AG04450 (cell line): ENCODE measurements at regions not wholly inside any gene's neighbourhood (a gene's known extent, or its start where the extent isn't known, plus 50 kb on each side); places are given as distances from the start of the nearest gene placed in this dataset.

Experiments used
- CTCF ChIA-PET: fragments of 300-600, 350-600 bp; formaldehyde crosslinking; extraction: SDS; loops from one replicate; lab custom pipeline; 2022; ENCODE audit warnings: antibody characterized with exemption, inconsistent platforms; lab: Charles Lee
- POLR2A ChIA-PET: fragments of 350-600 bp; formaldehyde crosslinking; extraction: SDS; loops from one replicate; lab custom pipeline; 2021; ENCODE audit warnings: antibody characterized with exemption, inconsistent platforms; lab: Yijun Ruan, JAX
- DNase-seq: peaks from one replicate; pipeline ENCODE4 v3.0.0-alpha.2; 2011; ENCODE audit warnings: low read depth, low spot score
- H3K27ac ChIP-seq: one replicate; pipeline ENCODE4 v1.5.1; 2012; ENCODE audit warnings: low read depth, low read length, control low read depth
- H3K27me3 ChIP-seq: one replicate; pipeline ENCODE4 v1.6.0; 2012; ENCODE audit warnings: low read length; ENCODE audit not compliant: control insufficient read depth, insufficient read depth
- H3K4me3 ChIP-seq: 2 replicates; pipeline ENCODE4 v1.5.1; 2011; ENCODE audit warnings: mild to moderate bottlenecking, low read depth, low read length, control low read depth
- H3K9me3 ChIP-seq: 2 replicates; pipeline ENCODE4 v1.5.1; 2012; ENCODE audit warnings: low read length; ENCODE audit not compliant: control insufficient read depth, insufficient read depth
- TF ChIP-seq, protein P1 (sequence below): IDR thresholded peaks from 2 replicates; pipeline ENCODE4 v1.5.1; 2011; ENCODE audit warnings: low read depth, low read length, control low read depth, inconsistent platforms

DNA sequence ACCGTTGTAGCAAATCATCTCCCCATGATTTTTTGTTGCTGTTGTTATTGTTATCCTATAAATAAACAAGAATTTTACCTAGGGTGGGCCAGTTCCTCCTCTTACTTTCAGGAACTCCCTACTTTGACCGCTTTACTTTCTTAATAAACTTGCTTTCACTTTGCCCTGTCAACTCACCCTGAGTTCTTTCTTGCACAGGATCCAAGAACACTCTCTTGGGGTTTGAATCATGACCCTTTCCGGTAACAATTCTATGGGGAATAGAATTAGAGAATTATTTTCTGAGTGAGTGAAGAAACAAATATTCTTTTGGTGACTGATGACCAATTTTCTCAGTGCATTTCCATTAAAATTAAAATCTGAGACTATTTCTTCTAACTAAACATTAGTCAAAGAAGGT lies 584.0 kb upstream of the TENM3 start:
- H3K4me3 ChIP-seq: no peak overlapping the region
- DNase-seq: no peak
- H3K27me3 ChIP-seq: no peaks in the 10 kb centered on the region
- TF ChIP-seq, protein P1, sequence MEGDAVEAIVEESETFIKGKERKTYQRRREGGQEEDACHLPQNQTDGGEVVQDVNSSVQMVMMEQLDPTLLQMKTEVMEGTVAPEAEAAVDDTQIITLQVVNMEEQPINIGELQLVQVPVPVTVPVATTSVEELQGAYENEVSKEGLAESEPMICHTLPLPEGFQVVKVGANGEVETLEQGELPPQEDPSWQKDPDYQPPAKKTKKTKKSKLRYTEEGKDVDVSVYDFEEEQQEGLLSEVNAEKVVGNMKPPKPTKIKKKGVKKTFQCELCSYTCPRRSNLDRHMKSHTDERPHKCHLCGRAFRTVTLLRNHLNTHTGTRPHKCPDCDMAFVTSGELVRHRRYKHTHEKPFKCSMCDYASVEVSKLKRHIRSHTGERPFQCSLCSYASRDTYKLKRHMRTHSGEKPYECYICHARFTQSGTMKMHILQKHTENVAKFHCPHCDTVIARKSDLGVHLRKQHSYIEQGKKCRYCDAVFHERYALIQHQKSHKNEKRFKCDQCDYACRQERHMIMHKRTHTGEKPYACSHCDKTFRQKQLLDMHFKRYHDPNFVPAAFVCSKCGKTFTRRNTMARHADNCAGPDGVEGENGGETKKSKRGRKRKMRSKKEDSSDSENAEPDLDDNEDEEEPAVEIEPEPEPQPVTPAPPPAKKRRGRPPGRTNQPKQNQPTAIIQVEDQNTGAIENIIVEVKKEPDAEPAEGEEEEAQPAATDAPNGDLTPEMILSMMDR: no peak
- no peak overlapping the region for H3K27ac ChIP-seq
- POLR2A ChIA-PET: no interaction called here
- CTCF ChIA-PET: no interaction called here
- no peaks in the 10 kb centered on the region for H3K9me3 ChIP-seq

DNA sequence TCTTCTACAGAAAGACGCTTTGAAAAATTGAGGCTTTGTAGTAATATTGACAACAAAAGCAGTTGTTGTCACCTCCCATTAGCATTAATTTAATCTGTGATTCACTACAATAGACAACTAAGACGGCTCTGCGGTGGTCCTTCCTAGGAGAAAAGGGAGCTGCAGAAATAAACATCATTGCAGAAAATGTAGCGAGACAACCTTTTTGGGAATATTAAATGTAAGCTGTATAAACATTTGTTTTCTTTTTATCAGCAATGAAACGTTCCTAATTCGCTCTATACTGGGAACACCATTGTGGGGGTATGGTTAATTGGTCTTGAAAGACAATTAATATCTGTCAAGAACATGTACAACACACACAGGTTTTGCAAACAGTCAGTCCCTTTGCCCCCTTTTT lies 583.3 kb upstream of the TENM3 start:
- TF ChIP-seq, protein P1: no peak
- POLR2A ChIA-PET: no interaction called here
- no peak overlapping the region for H3K4me3 ChIP-seq
- no peak overlapping the region for H3K27ac ChIP-seq
- CTCF ChIA-PET: no interaction called here
- DNase-seq: no peak
- no peaks in the 10 kb centered on the region for H3K27me3 ChIP-seq
- H3K9me3 ChIP-seq: no peaks in the 10 kb centered on the region

DNA sequence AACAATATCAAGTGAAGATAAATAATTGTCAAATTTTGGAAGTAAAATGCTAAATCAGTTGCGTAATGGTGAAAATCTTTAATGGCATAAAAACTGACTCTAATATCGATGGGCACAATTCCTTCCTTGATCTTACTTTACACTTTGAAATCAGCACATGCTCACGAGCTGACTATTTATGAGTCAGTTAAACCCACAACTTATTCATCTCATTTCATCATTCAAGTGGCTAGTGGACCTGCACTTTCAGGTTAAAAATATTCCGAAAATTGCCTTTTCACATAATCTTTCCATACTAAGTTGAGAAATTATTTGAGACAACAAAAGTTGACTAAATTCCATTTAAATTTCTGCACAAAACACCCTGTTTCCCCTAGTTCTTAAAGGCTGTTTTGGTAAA lies 582.1 kb upstream of the TENM3 start:
- ChIA-PET POLR2A (interaction anchor here (0.6 kb wide), 2 partner anchors 13 to 1268 kb away, joined by 3 to 4 read pairs; no protein-coding TSS in a partner anchor), CTCF (interaction anchor here (0.6 kb wide), 1 partner anchor 9 kb away, joined by 3 read pairs; no protein-coding TSS in a partner anchor)
- H3K4me3 ChIP-seq: no peak overlapping the region
- H3K9me3 ChIP-seq: no peaks in the 10 kb centered on the region
- no peak overlapping the region for H3K27ac ChIP-seq
- DNase-seq: peak; percentile 46
- TF ChIP-seq, protein P1: no peak
- H3K27me3 ChIP-seq: no peaks in the 10 kb centered on the region

DNA sequence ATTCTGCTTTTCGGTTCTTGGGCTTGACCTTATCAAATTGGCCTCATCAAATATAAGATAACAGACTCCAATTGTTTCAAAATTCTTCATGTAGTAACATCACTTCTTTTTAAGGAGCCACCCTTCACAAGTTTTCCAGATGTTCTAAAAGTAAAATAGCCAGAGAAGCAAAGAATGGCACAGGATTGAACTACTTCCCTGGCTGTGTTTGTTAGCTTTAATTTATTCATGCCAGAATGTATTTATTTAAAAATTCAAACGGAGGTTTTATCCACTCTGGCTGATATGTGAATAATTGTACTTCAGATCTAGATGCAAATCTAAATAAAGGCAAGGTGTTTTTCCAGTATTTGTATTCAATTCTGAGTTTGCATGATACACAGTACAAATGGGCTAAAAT lies 581.3 kb upstream of the TENM3 start:
- DNase-seq: no peak
- CTCF ChIA-PET: no interaction called here
- no peaks in the 10 kb centered on the region for H3K27me3 ChIP-seq
- peak overlapping the region; percentile 67 for H3K27ac ChIP-seq
- POLR2A ChIA-PET: no interaction called here
- H3K9me3 ChIP-seq: no peaks in the 10 kb centered on the region
- H3K4me3 ChIP-seq: no peak overlapping the region
- TF ChIP-seq, protein P1: no peak

DNA sequence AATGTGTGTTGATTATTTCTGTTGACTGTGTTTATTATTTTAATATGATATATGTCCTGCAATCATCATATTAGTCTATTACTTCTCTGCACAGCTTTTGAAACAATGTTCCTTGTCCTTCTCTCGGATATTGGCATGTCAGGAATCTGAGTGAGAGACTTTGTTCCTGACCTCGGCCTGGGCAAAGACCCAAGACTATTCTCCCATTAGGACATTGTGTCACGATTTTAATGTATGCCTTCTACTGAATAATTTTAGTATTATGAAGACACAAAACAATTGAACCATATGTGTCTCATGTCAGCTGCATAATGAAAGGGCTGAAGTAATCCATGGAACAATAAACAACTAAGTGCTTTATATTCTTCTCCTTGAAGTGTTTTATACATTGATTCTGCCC lies 580.8 kb upstream of the TENM3 start:
- CTCF ChIA-PET: no interaction called here
- Histone ChIP-seq H3K9me3 (no peaks in the 10 kb centered on the region), H3K27ac (no peak overlapping the region), H3K27me3 (no peaks in the 10 kb centered on the region), H3K4me3 (no peak overlapping the region)
- no peak for DNase-seq
- POLR2A ChIA-PET: no interaction called here
- TF ChIP-seq, protein P1: no peak
